ENCODE measurements at regions not wholly inside any gene's neighbourhood (a gene's known extent, or its start where the extent isn't known, plus 50 kb on each side); places are given as distances from the start of the nearest gene placed in this dataset.

GRCh38 chr12:60100852-60101251 lies 505.0 kb downstream of the SLC16A7 start:
- TF ChIP-seq CTCF (optimal IDR thresholded peaks at IDR 0.05 in 1 of 3, IDR thresholded peaks at IDR 0.05 in 1 of 3, conservative IDR thresholded peaks at IDR 0.05 in 1 of 3; ENCODE audit: extremely low read depth in 1 of 3, insufficient read depth in 2 of 3, low read length in 3 of 3) (no peak), EZH2 (IDR thresholded peaks at IDR 0.05; ENCODE audit: low read length) (no peak)
